Endometrium (tissue), 2 donors: ENCODE measurements at regions not wholly inside any gene's neighbourhood (a gene's known extent, or its start where the extent isn't known, plus 50 kb on each side); places are given as distances from the start of the nearest gene placed in this dataset.
"Not testable (repeated sequence)": the region's sequence is repeated elsewhere in the genome, so short reads cannot be mapped to it uniquely, and the experiment has no call there.

ENCODE experiments used
- FAIRE-seq: peaks from 2 replicates; lab custom pipeline; 2012; peaks lifted over from hg19 to GRCh38; lab: Jason Lieb, UNC
- donor health status: control.
- donor health status: control.

DNA sequence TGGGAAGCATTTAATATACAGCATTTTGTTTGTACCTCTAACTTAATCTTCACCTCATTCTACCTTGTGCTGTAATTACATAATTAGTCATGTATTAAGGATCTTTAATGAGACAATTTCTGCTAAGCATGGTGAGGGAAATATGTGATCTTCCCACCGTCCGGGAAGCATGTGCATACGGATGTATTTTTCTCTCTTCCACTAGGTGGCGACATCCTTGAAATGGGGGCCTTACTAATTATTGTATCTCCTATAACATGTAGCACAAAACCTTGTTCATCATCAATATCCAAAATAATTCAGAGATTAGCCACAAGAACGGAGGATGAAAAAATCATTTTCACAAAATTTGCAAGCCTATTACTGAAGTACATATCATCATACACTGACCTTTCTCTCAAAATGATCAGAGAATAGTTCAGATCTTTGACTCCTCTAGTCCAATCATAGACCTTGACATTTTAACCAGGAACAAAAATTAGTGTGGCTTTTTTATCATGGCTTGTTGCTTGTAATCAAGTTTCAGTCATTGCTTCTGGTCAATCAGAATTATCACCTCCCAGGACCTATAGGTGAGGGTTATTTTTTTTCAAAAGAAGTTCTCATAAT lies 148.9 kb upstream of the GBE1 start:
- FAIRE-seq, result no peak

DNA sequence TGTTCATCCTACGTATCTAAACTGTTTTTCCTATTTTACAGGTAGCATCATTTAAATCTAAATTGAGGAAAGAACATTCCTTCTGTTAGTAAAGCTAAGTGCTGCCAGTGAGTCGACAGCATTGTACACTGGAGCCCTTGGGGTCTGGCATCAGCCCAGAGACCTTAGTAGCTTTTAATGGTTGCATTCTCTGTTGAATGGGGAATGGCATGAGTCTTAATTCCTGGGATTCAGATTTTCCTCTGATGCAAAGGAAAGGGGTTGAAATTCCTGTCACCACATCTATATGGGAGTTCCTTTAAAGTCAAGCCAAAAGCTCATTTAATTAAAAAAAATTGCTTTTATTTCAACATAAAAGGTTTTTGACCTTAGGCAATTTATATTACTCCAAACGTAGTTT lies 148.4 kb upstream of the GBE1 start:
- FAIRE-seq, result no peak

- FAIRE-seq, result no peak
These were observed 147.1 kb upstream of the GBE1 start for GRCh38 chr3:81908561-81908960.

DNA sequence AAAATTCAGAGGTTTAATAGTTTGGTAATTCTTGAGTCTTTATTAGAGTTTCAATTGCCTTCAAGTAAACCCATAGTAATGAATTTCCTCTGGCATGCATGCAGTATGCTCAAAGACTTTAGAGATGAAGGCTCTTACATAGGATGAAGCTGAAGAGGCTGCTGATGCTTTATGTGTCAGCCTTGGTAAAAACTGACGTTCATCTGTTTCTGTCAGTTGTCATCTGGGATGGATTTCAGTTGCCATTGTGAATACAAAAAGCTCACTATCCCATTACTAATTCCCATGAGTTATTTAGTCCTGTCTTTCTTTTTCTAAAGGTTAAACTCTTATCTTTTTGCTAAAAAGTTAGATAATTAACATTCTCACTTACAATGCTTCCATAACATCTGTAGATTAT lies 136.9 kb upstream of the GBE1 start:
- FAIRE-seq, result no peak

- no peak for FAIRE-seq
These were observed 133.2 kb upstream of the GBE1 start for GRCh38 chr3:81894598-81894997.

- no peak for FAIRE-seq
These were observed 129.8 kb upstream of the GBE1 start for GRCh38 chr3:81891055-81891895.

DNA sequence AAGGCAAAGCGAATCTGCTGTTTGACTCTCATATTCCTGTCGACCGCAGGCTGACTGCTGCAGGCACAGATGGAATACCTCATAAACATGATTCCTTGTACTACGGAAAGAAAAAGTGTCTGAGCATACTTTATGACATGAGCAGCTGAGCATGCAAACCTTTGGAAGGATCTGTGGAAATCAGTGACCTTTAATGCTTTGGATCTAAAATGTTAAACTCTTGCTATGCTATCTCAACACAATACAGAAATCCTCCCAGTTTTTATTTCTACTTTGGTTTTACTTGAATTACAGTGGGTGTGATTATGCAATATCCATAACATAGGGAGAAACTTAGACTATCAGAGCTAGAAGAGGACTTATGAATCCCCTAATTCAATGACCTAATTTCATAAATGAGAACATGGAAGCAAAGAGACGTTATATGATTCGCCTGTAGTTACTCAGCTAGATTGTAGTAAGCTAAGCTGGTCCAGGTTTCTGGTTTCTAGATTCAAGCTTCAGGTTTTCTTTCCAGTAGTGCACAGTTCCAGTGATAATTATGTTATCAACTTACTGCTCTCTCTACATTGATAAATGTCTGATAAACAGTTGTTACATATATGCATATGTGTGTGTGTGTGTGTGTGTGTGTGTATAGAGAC lies 127.6 kb upstream of the GBE1 start:
- FAIRE-seq, result no peak

GRCh38 chr3:81887448-81887847 lies 126.0 kb upstream of the GBE1 start:
- FAIRE-seq, result no peak

GRCh38 chr3:81886081-81886480 lies 124.6 kb upstream of the GBE1 start:
- no peak for FAIRE-seq

DNA sequence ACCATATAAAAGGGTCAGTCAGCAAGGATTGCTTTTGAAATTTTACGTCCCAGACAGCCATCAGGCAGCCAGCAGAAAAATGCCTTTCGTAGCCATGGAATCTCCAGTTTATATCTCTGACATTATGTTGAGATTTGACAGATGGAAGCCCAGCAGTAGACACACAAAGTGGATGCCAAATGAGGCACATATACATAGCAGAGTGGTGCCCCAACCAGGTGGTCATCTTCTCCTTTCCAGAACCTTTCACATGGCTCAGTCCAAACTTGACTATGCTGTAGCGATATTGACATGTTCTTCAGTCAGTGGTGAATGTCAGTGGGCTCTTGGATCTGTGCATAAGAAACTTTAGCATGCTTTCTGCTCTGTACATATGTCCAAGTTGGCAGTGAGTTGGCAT lies 123.3 kb upstream of the GBE1 start:
- no peak for FAIRE-seq

GRCh38 chr3:81876826-81877225 lies 115.4 kb upstream of the GBE1 start:
- FAIRE-seq, result no peak

DNA sequence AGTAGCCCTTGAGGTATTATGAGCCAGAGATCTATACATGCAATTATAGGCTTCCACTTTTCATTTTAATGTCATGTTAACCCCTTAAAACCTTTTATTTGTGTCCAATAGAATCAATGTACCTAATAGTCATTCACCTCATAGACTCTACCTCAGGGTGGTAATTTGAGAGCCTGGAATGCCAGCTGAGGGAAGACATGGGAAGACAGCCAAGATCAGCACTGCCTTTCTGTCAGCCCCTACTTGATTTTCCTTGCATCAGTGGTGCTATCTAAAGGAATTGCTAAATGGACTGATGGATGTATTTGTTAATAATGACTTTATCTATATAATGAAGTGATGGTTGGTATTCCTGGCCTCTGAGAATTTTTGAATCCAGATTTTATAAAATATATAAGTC lies 113.3 kb upstream of the GBE1 start:
- no peak for FAIRE-seq

DNA sequence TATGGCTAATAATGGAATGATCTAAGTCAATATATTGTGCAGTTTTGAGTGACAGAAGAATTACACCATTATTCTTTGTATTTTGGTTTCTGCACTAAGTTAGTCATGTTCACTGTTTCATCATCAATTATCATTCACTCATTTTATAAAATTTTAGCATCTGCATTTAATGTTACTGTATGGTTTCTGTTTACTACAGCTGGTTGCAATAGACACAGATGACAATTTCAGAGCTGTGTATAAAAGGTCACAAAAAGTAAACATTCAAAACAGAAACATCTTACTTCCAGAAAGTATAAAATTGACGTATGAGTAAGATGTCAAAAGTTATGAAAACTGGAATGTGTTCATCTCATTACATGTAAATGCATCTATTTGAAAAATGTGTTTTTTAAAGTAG lies 111.1 kb upstream of the GBE1 start:
- peak; percentile 98 for FAIRE-seq

- FAIRE-seq, result no peak
These were observed 110.1 kb upstream of the GBE1 start for GRCh38 chr3:81871358-81872155.

DNA sequence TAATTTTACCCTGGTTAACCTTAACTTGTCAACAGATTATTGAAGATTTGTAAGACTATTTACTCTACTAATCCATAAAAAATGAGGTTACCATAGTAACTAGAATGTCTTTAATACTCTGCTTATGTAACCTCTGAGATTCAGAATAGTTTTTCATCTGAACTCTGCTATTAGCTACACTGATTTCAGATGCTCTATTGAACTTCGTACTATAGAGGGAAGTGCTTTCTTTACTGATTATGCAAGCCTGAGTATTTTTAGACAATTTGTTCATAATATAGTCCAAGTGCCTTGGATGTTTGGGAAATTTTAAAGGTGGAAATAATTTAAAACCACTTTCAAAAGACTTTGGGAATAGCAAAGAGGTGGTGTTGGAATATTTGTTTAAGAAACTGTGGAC lies 107.9 kb upstream of the GBE1 start:
- no peak for FAIRE-seq

DNA sequence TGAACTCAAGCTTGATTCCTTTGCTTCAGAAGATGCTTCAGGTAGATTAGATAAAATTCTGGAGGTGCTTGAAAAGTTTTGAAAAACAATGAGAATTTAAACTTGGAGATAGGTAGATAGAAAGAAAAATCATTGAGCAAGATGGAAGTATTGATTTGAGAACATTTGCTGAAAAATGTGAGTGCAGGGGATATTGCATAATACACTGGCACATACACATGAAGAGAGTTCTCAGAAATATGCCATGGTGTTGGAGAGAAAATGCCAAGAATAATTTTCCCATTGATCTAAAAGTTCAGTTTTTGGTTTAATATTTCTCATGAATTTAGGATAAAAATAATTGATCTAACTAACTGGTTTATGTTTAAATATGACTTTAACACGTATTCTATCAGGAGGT lies 107.2 kb upstream of the GBE1 start:
- FAIRE-seq, result no peak

DNA sequence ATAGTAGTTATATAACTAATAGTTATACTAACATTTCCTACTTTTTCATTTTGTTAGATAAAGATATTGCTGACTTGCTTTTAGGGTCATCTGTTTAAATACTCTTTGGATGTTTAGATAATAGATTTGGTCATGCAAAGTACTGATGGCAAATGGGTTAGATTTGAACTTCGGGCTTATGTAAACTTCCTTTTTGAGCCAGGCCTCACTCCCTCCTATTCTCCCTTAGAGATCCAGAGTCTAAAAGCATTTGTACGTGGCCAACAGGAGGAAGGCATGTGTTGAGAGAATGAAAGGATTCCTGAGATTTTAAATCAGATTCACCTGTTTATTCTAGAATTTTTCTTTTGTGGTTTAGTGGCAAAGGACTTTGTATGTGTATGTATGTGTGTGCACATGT lies 106.4 kb upstream of the GBE1 start:
- FAIRE-seq, result no peak

- FAIRE-seq, result not testable (repeated sequence)
These were observed 103.7 kb upstream of the GBE1 start for GRCh38 chr3:81865164-81865563.

GRCh38 chr3:81864272-81864671 lies 102.8 kb upstream of the GBE1 start:
- peak; percentile 59 for FAIRE-seq

GRCh38 chr3:81863756-81864155 lies 102.3 kb upstream of the GBE1 start:
- no peak for FAIRE-seq

DNA sequence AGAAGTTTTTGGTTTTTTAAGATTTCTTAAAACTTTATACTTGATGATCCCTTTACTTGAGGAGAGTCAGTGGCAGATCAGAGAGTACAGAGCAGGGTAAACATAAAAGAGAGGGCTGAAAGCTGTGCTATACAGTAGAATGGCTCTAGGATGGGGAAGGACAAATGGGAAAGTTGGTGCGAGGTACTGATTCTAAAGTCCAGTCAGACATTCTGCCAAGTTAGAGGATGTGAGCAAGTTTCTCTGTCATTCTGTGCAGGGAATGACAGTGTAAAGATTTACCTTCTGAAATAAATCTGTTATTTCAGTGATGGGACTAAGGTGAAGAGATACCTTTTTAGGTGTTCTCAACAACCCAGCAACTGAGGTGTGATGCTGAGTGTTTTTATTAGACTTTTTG lies 100.1 kb upstream of the GBE1 start:
- FAIRE-seq, result no peak

DNA sequence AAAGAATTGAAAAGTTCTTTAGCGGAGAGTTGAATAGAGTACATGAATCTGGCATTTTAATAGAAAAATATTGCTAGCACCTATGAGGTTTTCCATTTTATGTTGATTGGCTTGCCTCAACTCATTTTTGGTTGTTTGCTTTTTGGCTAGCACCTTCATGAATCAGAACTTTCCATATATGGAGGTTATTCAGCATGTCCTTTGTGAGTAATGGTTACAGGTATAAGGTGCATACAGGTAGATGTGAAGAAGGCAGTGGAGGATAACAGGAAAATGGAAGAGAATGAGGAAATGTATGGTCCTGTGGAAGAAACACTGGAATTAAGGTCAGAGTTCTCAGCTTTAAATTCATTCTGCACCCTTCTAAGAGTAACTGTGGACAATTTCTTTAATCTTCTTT lies 98.1 kb upstream of the GBE1 start:
- FAIRE-seq, result no peak

DNA sequence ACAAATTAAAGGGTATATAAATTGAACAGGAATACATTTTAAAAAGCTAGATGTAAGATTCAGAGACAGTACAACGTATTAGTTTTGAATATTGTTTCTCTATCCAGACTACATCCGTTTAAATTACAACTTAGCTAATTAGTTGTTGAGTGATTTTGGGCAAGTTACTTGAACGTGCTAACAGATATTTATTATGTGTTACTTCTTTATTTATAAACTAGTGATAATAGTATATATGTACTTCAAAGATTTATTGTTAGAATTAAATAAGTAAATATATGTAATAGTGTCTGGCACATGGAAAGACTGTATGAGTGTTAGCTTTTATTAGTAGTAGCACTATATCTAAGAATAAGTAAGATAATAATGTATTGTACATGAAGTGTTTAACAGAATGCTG lies 92.0 kb upstream of the GBE1 start:
- FAIRE-seq, result no peak
